ENCODE measurements at regions not wholly inside any gene's neighbourhood (a gene's known extent, or its start where the extent isn't known, plus 50 kb on each side); places are given as distances from the start of the nearest gene placed in this dataset.

- no peak for TF ChIP-seq EZH2 (IDR thresholded peaks at IDR 0.05; ENCODE audit: borderline replicate concordance, low read length)
- TF ChIP-seq, protein P1, sequence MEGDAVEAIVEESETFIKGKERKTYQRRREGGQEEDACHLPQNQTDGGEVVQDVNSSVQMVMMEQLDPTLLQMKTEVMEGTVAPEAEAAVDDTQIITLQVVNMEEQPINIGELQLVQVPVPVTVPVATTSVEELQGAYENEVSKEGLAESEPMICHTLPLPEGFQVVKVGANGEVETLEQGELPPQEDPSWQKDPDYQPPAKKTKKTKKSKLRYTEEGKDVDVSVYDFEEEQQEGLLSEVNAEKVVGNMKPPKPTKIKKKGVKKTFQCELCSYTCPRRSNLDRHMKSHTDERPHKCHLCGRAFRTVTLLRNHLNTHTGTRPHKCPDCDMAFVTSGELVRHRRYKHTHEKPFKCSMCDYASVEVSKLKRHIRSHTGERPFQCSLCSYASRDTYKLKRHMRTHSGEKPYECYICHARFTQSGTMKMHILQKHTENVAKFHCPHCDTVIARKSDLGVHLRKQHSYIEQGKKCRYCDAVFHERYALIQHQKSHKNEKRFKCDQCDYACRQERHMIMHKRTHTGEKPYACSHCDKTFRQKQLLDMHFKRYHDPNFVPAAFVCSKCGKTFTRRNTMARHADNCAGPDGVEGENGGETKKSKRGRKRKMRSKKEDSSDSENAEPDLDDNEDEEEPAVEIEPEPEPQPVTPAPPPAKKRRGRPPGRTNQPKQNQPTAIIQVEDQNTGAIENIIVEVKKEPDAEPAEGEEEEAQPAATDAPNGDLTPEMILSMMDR (IDR thresholded peaks at IDR 0.05; ENCODE audit: low read length) = no peak
These were observed 1503.7 kb downstream of the REEP3 start for GRCh38 chr10:65024886-65025285.
